Omental fat pad (tissue), 3 donors: ENCODE measurements at regions not wholly inside any gene's neighbourhood (a gene's known extent, or its start where the extent isn't known, plus 50 kb on each side); places are given as distances from the start of the nearest gene placed in this dataset.

Experiments
- ATAC-seq: fragments of 150-250 bp; one replicate; pipeline ENCODE4 v1.9.1; 2016; ENCODE audit warnings: mild to moderate bottlenecking, moderate library complexity; ENCODE audit not compliant: low FRiP score
- DNase-seq: peaks from one replicate; pipeline ENCODE4 v3.0.0-alpha.2; 2019; ENCODE audit warnings: low spot score
- TF ChIP-seq, protein P1 (sequence below), 3 donors: fragments of 450-650 bp; IDR thresholded peaks; one replicate each; pipeline ENCODE4 v1.5.1; 2016 to 2017; ENCODE audit warnings: antibody characterized with exemption in 3 of 3, mild to moderate bottlenecking in 3 of 3, moderate library complexity in 2 of 3

DNA sequence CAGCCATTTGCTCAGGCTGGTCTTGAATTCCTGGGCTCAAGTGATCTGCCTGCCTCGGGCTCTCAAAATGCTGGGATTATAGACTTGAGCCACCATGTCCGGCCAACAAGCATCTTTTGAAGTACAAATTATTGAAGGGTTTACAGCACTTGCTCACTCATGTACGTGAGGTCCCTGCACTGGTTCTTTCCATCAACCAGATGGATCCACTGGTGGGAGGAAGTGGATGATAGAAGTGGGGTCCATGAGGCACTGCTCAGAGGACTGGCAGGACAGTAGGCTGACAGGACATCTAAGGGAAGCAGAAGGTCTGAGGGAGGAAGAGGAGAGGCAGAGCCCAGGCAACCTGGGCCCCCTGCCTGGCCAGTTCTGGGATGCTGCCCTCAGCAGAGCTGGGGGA lies 109.2 kb upstream of the NXT1 start:
- ATAC-seq (no peak), DNase-seq (no peak)
- TF ChIP-seq, protein P1, sequence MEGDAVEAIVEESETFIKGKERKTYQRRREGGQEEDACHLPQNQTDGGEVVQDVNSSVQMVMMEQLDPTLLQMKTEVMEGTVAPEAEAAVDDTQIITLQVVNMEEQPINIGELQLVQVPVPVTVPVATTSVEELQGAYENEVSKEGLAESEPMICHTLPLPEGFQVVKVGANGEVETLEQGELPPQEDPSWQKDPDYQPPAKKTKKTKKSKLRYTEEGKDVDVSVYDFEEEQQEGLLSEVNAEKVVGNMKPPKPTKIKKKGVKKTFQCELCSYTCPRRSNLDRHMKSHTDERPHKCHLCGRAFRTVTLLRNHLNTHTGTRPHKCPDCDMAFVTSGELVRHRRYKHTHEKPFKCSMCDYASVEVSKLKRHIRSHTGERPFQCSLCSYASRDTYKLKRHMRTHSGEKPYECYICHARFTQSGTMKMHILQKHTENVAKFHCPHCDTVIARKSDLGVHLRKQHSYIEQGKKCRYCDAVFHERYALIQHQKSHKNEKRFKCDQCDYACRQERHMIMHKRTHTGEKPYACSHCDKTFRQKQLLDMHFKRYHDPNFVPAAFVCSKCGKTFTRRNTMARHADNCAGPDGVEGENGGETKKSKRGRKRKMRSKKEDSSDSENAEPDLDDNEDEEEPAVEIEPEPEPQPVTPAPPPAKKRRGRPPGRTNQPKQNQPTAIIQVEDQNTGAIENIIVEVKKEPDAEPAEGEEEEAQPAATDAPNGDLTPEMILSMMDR (IDR thresholded peaks at IDR 0.05), result no peak

DNA sequence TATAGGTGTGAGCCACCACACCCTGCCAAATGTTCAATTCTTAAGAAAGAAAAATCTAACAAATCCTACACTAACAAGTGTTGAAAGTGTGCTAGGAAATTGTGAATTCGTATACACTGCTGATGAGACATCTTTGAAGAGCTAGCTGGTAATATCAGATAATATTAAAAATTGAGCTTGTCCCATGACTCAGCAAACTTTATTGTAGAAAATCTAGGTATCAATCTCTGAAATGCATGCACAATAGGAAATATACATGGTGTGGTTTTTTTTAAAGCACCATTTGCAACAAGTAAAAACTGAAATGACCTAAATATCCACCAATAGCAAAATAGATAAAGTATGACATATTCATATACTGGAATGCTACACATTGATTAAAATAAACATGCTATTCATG lies 110.1 kb upstream of the NXT1 start:
- TF ChIP-seq, protein P1 (IDR thresholded peaks at IDR 0.05), result no peak
- DNase-seq, result no peak
- no peak for ATAC-seq

DNA sequence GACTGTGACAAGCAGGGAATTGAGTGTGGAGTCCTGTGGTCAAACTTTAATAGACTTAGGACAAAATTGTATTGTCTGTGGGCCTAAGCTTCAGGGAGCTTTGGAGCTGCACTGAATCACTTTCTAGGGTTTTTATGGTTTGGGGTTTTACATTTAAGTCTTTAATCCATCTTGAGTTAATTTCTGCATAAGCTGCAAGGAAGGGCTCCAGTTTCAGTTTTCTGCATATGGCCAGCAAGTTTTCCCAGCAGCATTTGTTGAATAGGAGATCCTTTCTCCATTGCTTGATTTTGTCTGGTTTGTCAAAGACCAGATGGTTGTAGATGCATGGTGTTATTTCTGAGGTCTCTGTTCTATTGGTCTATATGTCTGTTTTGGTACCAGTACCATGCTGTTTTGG lies 113.4 kb upstream of the NXT1 start:
- DNase-seq, result no peak
- ATAC-seq, result no peak
- TF ChIP-seq, protein P1 (IDR thresholded peaks at IDR 0.05), result no peak

DNA sequence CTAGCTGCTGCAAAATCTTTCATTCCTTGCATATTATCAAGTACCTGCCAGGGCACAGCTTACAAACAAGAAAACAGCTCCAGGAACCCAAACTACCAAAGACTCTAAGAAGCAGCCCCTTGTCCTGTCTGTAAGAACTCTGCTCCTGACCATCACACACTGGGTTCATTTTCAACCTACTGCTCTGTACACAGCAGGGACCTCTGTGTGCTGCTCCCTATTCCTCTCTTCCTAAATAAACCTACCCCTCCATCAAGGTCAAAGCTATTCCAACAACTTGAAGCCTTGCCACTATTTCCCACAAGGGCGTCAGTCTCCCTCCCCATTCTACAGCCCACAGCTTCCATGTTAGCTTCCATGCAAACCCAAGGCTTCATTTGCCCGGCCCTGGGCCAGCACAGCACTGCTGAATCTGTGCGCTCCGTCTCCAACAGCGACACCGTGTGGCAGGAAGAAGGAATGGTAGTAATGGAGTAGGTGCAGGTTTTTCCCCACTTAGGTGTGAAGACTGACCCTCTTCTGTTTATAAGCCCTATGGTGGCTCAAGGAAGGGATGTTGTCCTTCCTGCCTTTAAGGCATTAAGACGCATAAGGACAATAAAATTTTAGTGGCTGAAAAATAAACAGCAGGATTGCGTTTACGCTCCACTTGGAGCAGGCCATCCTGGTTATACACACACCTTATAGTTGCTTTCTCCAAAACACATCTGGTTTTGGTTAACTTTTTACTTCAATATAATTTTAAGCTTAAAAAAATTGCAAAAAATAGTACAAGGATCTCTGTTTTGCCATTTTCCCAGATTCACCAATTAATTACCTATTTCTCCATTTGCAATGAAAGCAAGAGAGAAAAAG lies 115.2 kb upstream of the NXT1 start:
- DNase-seq (no peak), ATAC-seq (peak; percentile 73)
- TF ChIP-seq, protein P1 (IDR thresholded peaks at IDR 0.05), result peak in 2 of 3 donors; percentile 49 to 60

DNA sequence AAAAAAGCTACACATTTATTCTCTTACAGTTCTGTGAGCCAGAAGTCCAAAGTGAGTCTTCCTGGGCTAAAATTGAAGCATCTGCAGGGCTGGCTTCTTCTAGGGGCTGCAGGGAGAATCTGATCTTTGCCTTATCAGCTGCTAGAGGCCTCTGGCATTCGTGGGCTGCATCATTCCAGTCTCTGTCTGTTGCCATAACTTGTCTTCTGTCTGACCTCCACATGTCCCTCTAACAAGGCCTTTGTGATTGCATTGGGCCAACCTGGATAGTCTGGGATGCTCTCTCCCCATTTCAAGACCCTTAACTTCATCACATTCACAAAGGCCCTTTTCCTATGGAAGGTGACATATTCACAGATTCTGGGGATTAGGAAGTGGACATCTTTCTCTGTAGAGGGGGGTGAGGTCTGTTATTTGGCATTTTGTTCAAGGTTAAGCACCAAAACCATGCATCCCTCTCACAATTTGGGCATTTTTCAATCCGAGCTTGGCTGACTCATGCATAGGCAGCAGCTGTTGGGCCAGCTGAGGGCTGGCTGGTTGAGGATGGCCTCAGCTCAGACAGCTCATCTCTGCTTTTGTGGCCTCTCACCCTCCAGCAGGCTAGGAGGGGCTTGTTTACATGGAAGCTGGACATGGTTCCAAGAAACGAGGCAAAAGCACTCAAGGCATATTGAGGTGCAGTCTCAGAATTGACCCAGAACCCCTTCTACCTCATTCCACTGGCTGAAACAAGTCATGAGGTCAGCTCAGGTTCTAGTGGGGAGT lies 116.1 kb upstream of the NXT1 start:
- DNase-seq, result no peak
- ATAC-seq, result no peak
- TF ChIP-seq, protein P1 (IDR thresholded peaks at IDR 0.05), result no peak

DNA sequence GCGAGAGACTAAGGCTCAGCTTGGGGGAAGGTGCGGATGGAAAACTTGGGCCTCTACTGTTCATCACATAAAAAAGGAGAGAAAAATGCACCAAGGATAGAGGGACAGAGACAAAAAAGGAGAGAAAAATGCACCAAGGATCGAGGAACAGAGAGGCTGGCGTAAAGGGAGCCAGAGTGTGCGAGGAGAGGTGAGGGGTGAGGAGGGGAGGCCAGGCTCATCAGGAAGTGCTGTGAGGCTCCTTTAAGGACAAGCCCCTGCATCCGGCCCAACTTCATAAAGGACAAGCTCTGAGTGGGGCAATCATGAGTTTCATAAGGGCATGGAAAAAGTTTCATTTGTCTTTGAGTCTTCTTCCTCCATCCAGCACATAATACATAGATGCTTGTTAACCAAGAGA lies 117.2 kb upstream of the NXT1 start:
- TF ChIP-seq, protein P1 (IDR thresholded peaks at IDR 0.05), result no peak
- no peak for DNase-seq
- ATAC-seq, result no peak
